K562 (cell line): ENCODE measurements at regions not wholly inside any gene's neighbourhood (a gene's known extent, or its start where the extent isn't known, plus 50 kb on each side); places are given as distances from the start of the nearest gene placed in this dataset.

Experiments used
- ATAC-seq: fragments of 200-7000 bp; cut with Tn5 transposase; 3 replicates; pipeline ENCODE4 v1.9.1; 2020; ENCODE audit warnings: moderate library complexity
- BruUV-seq: library from RNA; stranded (reverse); fragments of 400-500 nt; replicated peaks from 2 replicates; lab custom pipeline; 2021; lab: Mats Ljungman, UMichigan
- CTCF ChIA-PET: fragments of 300-600 bp; formaldehyde crosslinking; extraction: SDS; loops from one replicate; lab custom pipeline; 2021; ENCODE audit warnings: low intra/inter-chr PET ratio; lab: Yijun Ruan, JAX
- POLR2A ChIA-PET: fragments of 300-600, 350-650 bp; sonication (Branson Sonifier 250); formaldehyde crosslinking; extraction: SDS; loops from one replicate; lab custom pipeline; 2021; ENCODE audit warnings: antibody characterized with exemption, inconsistent platforms; lab: Yijun Ruan, JAX
- DNase-seq, 4 experiments: peaks; one replicate each; pipeline versions ENCODE4 v3.0.0 to v3.0.0-alpha.2; 2011 to 2018; ENCODE audit warnings: low spot score in 3 of 4, mixed read lengths in 3 of 4; ENCODE audit errors: extremely low read depth in 1 of 4
- FAIRE-seq: peaks from 2 replicates; lab custom pipeline; 2011; peaks lifted over from hg19 to GRCh38; lab: Jason Lieb, UNC
- H2AFZ ChIP-seq: 2 replicates; pipeline ENCODE4 v1.6.0; 2011; ENCODE audit warnings: low read depth, low read length, control low read depth, inconsistent platforms
- H3K27ac ChIP-seq: fragments of 200-600 bp; 3 replicates; pipeline ENCODE4 v1.8.0; 2011; ENCODE audit warnings: low read depth, mild to moderate bottlenecking, control low read depth, inconsistent platforms, low read length, moderate library complexity, mixed read lengths; ENCODE audit errors: extremely low read depth
- H3K27me3 ChIP-seq, 2 experiments: fragments of 300-600 bp in 1 of 2; 2 replicates in 1 of 2; 3 replicates in 1 of 2; pipeline versions ENCODE4 v1.6.0 to v1.8.0; 2011; ENCODE audit warnings: inconsistent platforms in 2 of 2, low read length in 2 of 2, mild to moderate bottlenecking in 1 of 2, mixed read lengths in 1 of 2, moderate library complexity in 1 of 2; ENCODE audit not compliant: control insufficient read depth in 2 of 2, insufficient read depth in 2 of 2
- H3K36me3 ChIP-seq: fragments of 300-600 bp; 3 replicates; pipeline ENCODE4 v1.8.0; 2011; ENCODE audit warnings: mild to moderate bottlenecking, low read length, inconsistent platforms; ENCODE audit not compliant: control insufficient read depth, insufficient read depth
- H3K4me1 ChIP-seq, 2 experiments: fragments of 200-600 bp in 1 of 2; replicated peaks in 1 of 2; 2 replicates in 1 of 2; 3 replicates in 1 of 2; pipeline versions ENCODE4 v1.5.1 to v1.8.0; 2011; ENCODE audit warnings: inconsistent platforms in 2 of 2, low read length in 2 of 2, mild to moderate bottlenecking in 1 of 2, mixed read lengths in 1 of 2, moderate library complexity in 1 of 2; ENCODE audit not compliant: control insufficient read depth in 2 of 2, insufficient read depth in 2 of 2
- H3K4me2 ChIP-seq: 2 replicates; pipeline ENCODE4 v1.6.1; 2011; ENCODE audit warnings: low read length, control low read depth, inconsistent platforms, mixed read lengths; ENCODE audit not compliant: insufficient read depth
- H3K4me3 ChIP-seq: fragments of 200-600 bp; sonication (generic), shearing (Covaris generic); 2 replicates; pipeline ENCODE4 v1.5.1; 2016; ENCODE audit warnings: control low read depth, inconsistent platforms
- H3K79me2 ChIP-seq: fragments of 200-600 bp; 3 replicates; pipeline ENCODE4 v1.8.0; 2011; ENCODE audit warnings: low read length, inconsistent platforms; ENCODE audit not compliant: control insufficient read depth, insufficient read depth
- H3K9ac ChIP-seq, 2 experiments: 2 replicates each; pipeline versions ENCODE4 v1.6.0 to v1.6.1; 2011; ENCODE audit warnings: low read depth in 2 of 2, low read length in 2 of 2, control low read depth in 1 of 2, inconsistent platforms in 1 of 2, mild to moderate bottlenecking in 1 of 2, mixed read lengths in 1 of 2; ENCODE audit not compliant: insufficient read depth in 1 of 2
- H3K9me1 ChIP-seq: one replicate; pipeline ENCODE4 v1.6.0; 2011; ENCODE audit warnings: inconsistent platforms, mild to moderate bottlenecking, low read length, moderate library complexity; ENCODE audit not compliant: control insufficient read depth, insufficient read depth
- H3K9me3 ChIP-seq: replicated peaks from 2 replicates; pipeline ENCODE4 v1.5.1; 2011; ENCODE audit warnings: low read depth, low read length, inconsistent platforms; ENCODE audit not compliant: control insufficient read depth, insufficient read depth
- H4K20me1 ChIP-seq: replicated peaks from 2 replicates; pipeline ENCODE4 v1.6.1; 2011; ENCODE audit warnings: low read length, inconsistent platforms, mixed read lengths; ENCODE audit not compliant: control insufficient read depth, insufficient read depth
- BMI1 ChIP-seq: fragments of 150-350 bp; IDR thresholded peaks from 2 replicates; pipeline ENCODE4 v1.6.1; 2014; ENCODE audit warnings: low read length
- FOXA3 ChIP-seq, 2 experiments: fragments of 450-650 bp in 1 of 2; sonication (generic) in 1 of 2; formaldehyde crosslinking; IDR thresholded peaks in 1 of 2; conservative IDR thresholded peaks in 1 of 2; 2 replicates each; pipeline versions ENCODE4 v1.4.0 to v1.8.0; 2020 to 2022; ENCODE audit warnings: mild to moderate bottlenecking in 2 of 2, missing genetic modification reagents in 1 of 2
- HDAC1 ChIP-seq, 2 experiments: fragments of 450-650 bp; IDR thresholded peaks; 2 replicates each; pipeline ENCODE4 v1.6.1; 2016 to 2017; ENCODE audit warnings: inconsistent platforms in 1 of 2, mild to moderate bottlenecking in 1 of 2, moderate library complexity in 1 of 2
- HDAC2 ChIP-seq: fragments of 450-650 bp; IDR thresholded peaks from 2 replicates; pipeline ENCODE4 v1.6.1; 2016; ENCODE audit warnings: mild to moderate bottlenecking
- KDM1A ChIP-seq, 2 experiments: fragments of 450-650 bp; IDR thresholded peaks; 2 replicates each; pipeline ENCODE4 v1.6.1; 2016; ENCODE audit warnings: mild to moderate bottlenecking in 2 of 2
- KLF10 ChIP-seq: fragments of 250-450 bp; sonication (Bioruptor Pico); IDR thresholded peaks from 2 replicates; pipeline ENCODE4 v1.6.1; 2021; ENCODE audit warnings: matching md5 sums
- KLF16 ChIP-seq: IDR thresholded peaks from 2 replicates; pipeline ENCODE4 v1.6.1; 2016; ENCODE audit warnings: antibody characterized with exemption
- MAFG ChIP-seq: fragments of 450-650 bp; conservative IDR thresholded peaks from 2 replicates; pipeline ENCODE4 v1.6.1; 2016; ENCODE audit warnings: missing genetic modification characterization, missing compliant biosample characterization
- NFATC3 ChIP-seq: fragments of 450-650 bp; IDR thresholded peaks from 2 replicates; pipeline ENCODE4 v1.6.1; 2017; ENCODE audit warnings: mild to moderate bottlenecking
- NRF1 ChIP-seq, 2 experiments: fragments of 450-650 bp; IDR thresholded peaks in 1 of 2; conservative IDR thresholded peaks in 1 of 2; 2 replicates each; pipeline ENCODE4 v1.6.1; 2014; ENCODE audit warnings: mild to moderate bottlenecking in 2 of 2
- SAFB2 ChIP-seq: fragments of 200-400 bp; formaldehyde crosslinking; IDR thresholded peaks from 2 replicates; pipeline ENCODE4 v1.6.1; 2018; ENCODE audit warnings: borderline replicate concordance, low read length, low read depth, moderate library complexity; ENCODE audit not compliant: severe bottlenecking
- TCF3 ChIP-seq: sonication (generic); formaldehyde crosslinking; IDR thresholded peaks from 2 replicates; pipeline ENCODE4 v1.4.0; 2020; ENCODE audit warnings: mild to moderate bottlenecking, missing genetic modification reagents
- TRIM28 ChIP-seq: fragments of 450-650 bp; IDR thresholded peaks from 2 replicates; pipeline ENCODE4 v1.6.1; 2017
- ZBED1 ChIP-seq: IDR thresholded peaks from 2 replicates; pipeline ENCODE4 v1.6.1; 2014
- ZFX ChIP-seq: sonication (generic); formaldehyde crosslinking; IDR thresholded peaks from 2 replicates; pipeline ENCODE4 v1.8.0; 2022; ENCODE audit warnings: mild to moderate bottlenecking, missing genetic modification reagents, moderate library complexity
- ZNF175 ChIP-seq: fragments of 200-800 bp; sonication (Bioruptor generic); IDR thresholded peaks from 2 replicates; pipeline ENCODE4 v1.6.1; 2016; ENCODE audit warnings: low read depth, mild to moderate bottlenecking, missing genetic modification characterization, missing compliant biosample characterization
- WGBS: fragments of 100-300 bp; shearing (Covaris generic); methylation state at CpG from one replicate; pipeline ENCODE4 v1.1.6; 2016; ENCODE audit warnings: low coverage, mixed read lengths; ENCODE audit not compliant: insufficient coverage; ENCODE audit errors: missing lambda C conversion rate; 5-methylcytosine and 5-hydroxymethylcytosine counted together
- in situ Hi-C: fragments of 300-500 bp; cut with MboI; formaldehyde crosslinking; loops from 4 replicates; pipeline ENCODE4 v1.15.0; 2018; ENCODE audit warnings: inconsistent platforms, mixed read lengths
- intact Hi-C: fragments of 100-400 bp; cut with micrococcal nuclease; formaldehyde crosslinking; loops from 2 replicates; pipeline ENCODE4 v1.14.2; 2022
- TF ChIP-seq, protein P1 (sequence below): fragments of 250-450 bp; sonication (Bioruptor Pico); IDR thresholded peaks from 2 replicates; pipeline ENCODE4 v1.8.0; 2022; ENCODE audit warnings: moderate library complexity, mild to moderate bottlenecking, inconsistent platforms
- TF ChIP-seq, protein P2 (sequence below): fragments of 450-650 bp; IDR thresholded peaks from 2 replicates; pipeline ENCODE4 v1.6.1; 2017; ENCODE audit warnings: antibody characterized with exemption, mild to moderate bottlenecking

DNA sequence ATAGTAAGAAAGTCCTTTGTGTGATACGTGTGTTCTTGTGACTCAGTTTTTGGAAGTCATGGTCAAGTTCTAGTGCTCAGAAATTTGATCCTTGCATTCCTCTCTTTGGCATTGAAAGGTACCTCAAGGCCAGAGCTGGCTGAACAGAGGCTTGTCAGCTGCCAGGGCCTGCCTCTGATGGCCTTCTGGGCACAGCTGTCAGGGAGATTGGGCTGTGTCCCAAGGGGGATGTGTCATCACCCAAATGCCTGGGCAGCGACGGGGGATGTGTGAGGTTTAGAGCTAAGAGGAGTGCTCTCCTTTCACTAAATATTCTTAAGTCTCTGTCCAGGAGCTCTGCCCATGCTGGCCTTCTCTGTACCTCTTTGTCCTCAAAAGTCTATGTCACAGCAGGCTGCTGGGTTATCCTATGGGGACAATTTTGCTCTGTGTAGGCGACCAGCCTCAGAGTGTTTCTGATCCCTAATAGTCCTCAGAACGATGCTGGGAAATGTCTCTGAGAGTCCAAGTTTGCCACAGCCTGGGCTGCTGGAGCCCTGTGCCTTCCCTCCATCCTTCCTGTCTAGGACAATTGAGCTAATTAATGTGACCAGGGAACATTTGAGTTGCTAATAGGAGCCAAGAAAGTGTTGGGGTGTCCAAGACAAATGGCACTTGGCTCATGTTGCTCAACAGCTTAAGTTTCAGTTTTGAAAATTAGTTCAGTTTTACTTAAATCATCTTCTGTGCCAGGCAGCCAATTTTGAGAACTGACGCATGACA lies 115.4 kb upstream of the ZNF521 start:
- 1% methylated on average over 6 of the region's 6 CpGs for WGBS
- no peak for TF ChIP-seq KDM1A (IDR thresholded peaks at IDR 0.05)
- TF ChIP-seq, protein P1, sequence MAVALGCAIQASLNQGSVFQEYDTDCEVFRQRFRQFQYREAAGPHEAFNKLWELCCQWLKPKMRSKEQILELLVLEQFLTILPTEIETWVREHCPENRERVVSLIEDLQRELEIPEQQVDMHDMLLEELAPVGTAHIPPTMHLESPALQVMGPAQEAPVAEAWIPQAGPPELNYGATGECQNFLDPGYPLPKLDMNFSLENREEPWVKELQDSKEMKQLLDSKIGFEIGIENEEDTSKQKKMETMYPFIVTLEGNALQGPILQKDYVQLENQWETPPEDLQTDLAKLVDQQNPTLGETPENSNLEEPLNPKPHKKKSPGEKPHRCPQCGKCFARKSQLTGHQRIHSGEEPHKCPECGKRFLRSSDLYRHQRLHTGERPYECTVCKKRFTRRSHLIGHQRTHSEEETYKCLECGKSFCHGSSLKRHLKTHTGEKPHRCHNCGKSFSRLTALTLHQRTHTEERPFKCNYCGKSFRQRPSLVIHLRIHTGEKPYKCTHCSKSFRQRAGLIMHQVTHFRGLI (CRISPR knock-in tag): no peak
- TF ChIP-seq, protein P2, sequence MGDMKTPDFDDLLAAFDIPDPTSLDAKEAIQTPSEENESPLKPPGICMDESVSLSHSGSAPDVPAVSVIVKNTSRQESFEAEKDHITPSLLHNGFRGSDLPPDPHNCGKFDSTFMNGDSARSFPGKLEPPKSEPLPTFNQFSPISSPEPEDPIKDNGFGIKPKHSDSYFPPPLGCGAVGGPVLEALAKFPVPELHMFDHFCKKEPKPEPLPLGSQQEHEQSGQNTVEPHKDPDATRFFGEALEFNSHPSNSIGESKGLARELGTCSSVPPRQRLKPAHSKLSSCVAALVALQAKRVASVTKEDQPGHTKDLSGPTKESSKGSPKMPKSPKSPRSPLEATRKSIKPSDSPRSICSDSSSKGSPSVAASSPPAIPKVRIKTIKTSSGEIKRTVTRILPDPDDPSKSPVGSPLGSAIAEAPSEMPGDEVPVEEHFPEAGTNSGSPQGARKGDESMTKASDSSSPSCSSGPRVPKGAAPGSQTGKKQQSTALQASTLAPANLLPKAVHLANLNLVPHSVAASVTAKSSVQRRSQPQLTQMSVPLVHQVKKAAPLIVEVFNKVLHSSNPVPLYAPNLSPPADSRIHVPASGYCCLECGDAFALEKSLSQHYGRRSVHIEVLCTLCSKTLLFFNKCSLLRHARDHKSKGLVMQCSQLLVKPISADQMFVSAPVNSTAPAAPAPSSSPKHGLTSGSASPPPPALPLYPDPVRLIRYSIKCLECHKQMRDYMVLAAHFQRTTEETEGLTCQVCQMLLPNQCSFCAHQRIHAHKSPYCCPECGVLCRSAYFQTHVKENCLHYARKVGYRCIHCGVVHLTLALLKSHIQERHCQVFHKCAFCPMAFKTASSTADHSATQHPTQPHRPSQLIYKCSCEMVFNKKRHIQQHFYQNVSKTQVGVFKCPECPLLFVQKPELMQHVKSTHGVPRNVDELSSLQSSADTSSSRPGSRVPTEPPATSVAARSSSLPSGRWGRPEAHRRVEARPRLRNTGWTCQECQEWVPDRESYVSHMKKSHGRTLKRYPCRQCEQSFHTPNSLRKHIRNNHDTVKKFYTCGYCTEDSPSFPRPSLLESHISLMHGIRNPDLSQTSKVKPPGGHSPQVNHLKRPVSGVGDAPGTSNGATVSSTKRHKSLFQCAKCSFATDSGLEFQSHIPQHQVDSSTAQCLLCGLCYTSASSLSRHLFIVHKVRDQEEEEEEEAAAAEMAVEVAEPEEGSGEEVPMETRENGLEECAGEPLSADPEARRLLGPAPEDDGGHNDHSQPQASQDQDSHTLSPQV: no peak
- TF ChIP-seq ZNF175 (CRISPR knock-in tag): no peak
- TF ChIP-seq MAFG (tag): no peak
- TF ChIP-seq HDAC1 (IDR thresholded peaks at IDR 0.05): no peak
- no peak for TF ChIP-seq KLF16
- no peak for TF ChIP-seq SAFB2
- no peak for TF ChIP-seq ZBED1
- TF ChIP-seq BMI1: no peak
- TF ChIP-seq HDAC2: no peak
- TF ChIP-seq KLF10 (CRISPR knock-in tag): no peak
- TF ChIP-seq TCF3 (CRISPR knock-in tag): no peak
- no peak for TF ChIP-seq ZFX
- TF ChIP-seq TRIM28: no peak
- no peak for TF ChIP-seq NFATC3
- TF ChIP-seq NRF1 (conservative IDR thresholded peaks at IDR 0.05 in 1 of 2, IDR thresholded peaks at IDR 0.05 in 1 of 2): no peak
- no peak for TF ChIP-seq FOXA3 (CRISPR knock-in tag; conservative IDR thresholded peaks at IDR 0.05 in 1 of 2, IDR thresholded peaks at IDR 0.05 in 1 of 2)
- H3K79me2 ChIP-seq: no peaks in the 10 kb centered on the region
- no peak; the same call in 2 of the 3 replicates for ATAC-seq
- no peak overlapping the region for H3K27ac ChIP-seq
- no peak for DNase-seq
- no peaks in the 10 kb centered on the region for H3K9me1 ChIP-seq
- no peak overlapping the region for H3K9ac ChIP-seq
- H3K27me3 ChIP-seq: no peaks in the 10 kb centered on the region
- intact Hi-C loops (loop anchor here (10.0 kb wide), 1 partner anchor 53 kb away; no protein-coding TSS in a partner anchor), in situ Hi-C loops (no loop called here)
- H3K4me2 ChIP-seq: no peak overlapping the region
- H3K9me3 ChIP-seq: no peaks in the 10 kb centered on the region
- no TSS peak for BruUV-seq
- no peaks in the 10 kb centered on the region for H3K4me1 ChIP-seq
- H3K36me3 ChIP-seq: no peaks in the 10 kb centered on the region
- H2AFZ ChIP-seq: no peak overlapping the region
- no peaks in the 10 kb centered on the region for H4K20me1 ChIP-seq
- FAIRE-seq: no peak
- H3K4me3 ChIP-seq: no peak overlapping the region
- ChIA-PET POLR2A (no interaction called here), CTCF (no interaction called here)
